HG03159 (cell line): ENCODE measurements at regions not wholly inside any gene's neighbourhood (a gene's known extent, or its start where the extent isn't known, plus 50 kb on each side); places are given as distances from the start of the nearest gene placed in this dataset.

Experiments
- ATAC-seq: cut with Tn5 transposase; IDR thresholded peaks from one replicate; pipeline ENCODE4 v1.9.1; 2021; ENCODE audit warnings: mild to moderate bottlenecking, moderate library complexity; ENCODE audit not compliant: unreplicated experiment

- ATAC-seq = no peak
These were observed 148.0 kb upstream of the SLC14A2 start for GRCh38 chr18:45467293-45467692.

DNA sequence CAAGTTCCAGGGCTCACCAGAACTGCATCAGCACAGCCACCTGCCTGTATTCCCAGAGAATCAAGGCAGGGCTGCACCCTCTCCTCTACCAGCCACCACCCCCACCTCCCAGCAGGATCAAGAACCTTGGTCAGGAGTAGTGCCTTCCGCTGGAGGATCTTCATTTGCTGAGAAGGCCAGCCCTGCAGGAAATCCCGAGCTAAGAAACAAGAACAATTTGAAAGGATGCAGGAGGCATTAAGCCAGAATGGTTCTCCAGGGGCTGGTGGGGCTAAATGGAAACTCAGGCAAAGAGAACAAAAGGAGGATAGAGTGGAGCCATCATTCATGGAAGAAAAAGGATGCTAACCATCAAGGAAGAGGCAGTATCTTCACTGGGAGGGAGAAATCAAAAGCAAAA, 147.3 kb upstream of the SLC14A2 start:
- no peak for ATAC-seq

DNA sequence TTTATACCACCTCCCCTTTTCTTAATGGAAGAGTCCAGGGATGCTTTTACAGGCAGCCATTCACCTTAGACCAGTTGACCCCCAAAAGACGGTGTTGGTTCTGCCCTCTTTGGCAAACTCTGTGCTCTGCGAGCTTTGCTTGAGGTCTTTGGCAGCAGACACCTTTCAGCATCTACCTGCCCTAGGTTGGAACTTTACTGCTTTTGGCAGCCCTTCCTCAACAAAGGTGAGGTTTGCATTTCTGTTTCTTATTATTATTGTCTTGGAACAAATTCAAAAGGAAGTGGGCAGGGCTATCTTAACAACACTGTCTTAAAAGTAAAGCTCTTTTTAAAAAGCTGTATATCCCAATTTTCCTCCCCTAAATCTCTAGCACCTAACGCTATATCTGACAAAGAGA, 136.4 kb upstream of the SLC14A2 start:
- no peak for ATAC-seq

GRCh38 chr18:45480219-45481015, 134.9 kb upstream of the SLC14A2 start:
- no peak for ATAC-seq

DNA sequence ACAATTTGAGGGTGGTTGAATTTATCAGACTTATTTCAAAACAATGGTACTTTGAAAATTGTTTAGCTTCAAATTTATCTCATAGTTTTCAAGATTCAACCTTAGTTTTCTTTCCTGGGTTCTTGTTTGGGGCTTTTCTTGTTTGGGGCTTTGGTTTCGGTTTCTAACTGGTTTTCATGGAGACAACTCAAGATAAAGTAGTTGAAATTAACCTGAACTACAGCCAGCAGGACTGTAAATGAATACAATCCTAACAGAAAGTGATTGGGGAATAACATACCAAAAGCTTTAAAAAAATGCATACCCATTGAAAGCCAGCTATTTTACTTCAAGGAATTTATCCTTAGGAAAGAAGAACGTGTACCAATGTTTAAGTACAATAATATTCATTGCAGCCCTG, 133.5 kb upstream of the SLC14A2 start:
- ATAC-seq = no peak

GRCh38 chr18:45482286-45482685, 133.0 kb upstream of the SLC14A2 start:
- ATAC-seq = no peak

DNA sequence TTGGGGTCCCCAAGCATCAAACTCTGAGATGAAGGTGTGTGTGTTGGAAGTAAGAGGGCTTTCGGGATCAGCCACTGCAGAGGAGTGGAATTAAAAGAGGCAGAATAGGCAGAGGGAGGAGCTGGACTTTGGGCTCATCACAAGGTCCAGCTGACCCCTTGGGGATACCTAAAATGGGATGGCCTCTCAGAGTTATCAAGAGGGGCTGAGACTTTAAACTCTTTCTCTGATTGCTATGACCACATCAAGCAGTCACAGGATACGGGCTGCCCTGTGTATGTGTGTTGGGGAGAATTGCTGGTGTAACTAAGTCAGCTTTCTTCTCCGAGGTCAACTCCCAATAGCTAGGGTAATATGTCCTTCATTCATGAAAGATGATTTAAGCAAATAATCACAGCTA, 127.7 kb upstream of the SLC14A2 start:
- ATAC-seq = no peak

DNA sequence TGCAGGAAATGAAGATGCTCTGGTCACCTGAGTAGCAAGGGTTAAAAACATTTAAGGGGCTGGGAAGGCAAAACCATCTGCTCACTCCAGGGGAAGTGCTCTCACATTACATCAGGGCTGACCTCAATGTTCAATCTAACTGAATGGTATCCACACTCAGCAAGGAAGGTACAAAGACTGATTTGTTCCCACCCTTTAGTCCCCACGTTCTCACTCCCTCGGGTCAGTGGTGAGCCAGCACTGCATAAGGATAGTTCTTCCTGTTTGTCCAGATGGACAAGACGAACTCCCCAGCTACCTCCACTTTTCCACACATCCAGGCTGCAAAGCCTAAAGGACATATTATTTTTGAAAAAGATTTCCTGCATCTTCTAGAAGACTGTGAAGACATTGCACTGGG, 126.6 kb upstream of the SLC14A2 start:
- no peak for ATAC-seq

GRCh38 chr18:45493830-45494229, 121.4 kb upstream of the SLC14A2 start:
- ATAC-seq = no peak

- ATAC-seq = no peak
These were observed 120.5 kb upstream of the SLC14A2 start for GRCh38 chr18:45494811-45495210.

GRCh38 chr18:45496741-45497140, 118.5 kb upstream of the SLC14A2 start:
- ATAC-seq = no peak

DNA sequence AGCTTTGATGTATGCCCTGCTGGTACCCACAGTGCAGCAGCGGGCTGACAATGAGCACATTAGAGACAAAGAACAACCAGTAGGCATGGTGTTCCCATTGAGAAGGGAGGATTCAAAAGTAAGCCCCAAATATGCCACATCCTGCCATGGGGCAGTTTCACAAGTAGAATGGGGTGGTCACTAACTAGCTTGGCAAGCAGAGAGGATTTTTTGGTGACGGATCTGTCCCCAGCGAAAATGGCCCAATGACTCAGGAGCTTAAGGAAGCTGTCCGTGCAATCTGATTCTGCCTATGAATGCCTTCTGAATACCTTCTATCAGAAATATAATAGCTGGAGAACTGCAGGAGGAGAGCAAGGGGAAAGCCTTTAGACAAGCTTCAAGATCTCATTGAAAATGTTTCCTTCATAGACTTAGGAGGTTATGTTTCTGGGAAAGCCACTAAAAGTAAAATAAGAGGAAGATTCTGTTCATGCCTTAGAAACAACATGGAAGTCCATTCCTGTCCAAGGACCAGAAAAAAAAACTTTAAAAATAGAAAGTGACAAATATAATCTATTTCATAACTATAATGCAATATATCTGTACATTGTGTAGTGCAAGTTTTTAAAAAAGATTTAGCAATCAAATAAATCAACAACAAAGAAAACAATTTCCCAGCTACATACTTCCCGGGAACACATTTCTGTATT, 117.5 kb upstream of the SLC14A2 start:
- no peak for ATAC-seq

- no peak for ATAC-seq
These were observed 117.0 kb upstream of the SLC14A2 start for GRCh38 chr18:45498287-45498658.

DNA sequence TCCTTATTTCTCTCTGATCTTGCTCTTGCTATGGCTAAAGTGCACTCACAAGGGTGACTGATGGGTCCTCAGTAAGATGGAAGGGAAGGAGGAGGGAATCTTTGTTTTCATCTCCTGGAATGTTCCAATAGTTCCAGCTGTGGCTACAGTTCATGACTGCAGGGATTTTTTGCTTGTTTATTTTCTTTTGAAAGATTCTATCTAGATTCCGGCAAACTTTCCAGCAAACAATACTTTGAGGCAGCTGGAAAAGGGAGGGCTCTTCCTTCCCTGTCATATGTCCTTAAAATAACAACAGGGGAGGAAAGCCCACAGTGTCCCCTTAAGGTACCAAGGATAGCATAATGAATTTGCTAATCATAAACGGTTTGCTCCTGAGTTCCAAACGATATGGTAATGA, 111.3 kb upstream of the SLC14A2 start:
- no peak for ATAC-seq

- ATAC-seq = no peak
These were observed 109.6 kb upstream of the SLC14A2 start for GRCh38 chr18:45505497-45506206.

DNA sequence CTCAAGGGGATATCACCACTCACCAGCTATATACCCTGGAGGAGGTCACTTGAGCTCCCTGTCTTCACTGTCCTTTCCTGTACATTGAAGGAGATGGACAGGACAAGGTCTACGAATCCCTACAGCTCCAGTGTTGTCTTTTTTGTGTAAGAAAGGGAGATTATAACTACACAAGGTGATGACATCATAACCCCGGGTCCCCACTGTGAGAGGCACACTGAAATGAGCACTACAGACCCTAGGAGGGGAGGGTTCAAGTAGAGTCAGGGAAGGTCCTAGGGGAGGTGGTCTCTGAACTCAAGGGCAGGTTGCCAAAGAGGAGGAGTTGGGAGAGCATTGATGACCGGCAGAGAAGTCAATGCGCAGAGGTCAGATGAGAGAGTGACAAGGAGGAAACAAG, 108.3 kb upstream of the SLC14A2 start:
- ATAC-seq = no peak

DNA sequence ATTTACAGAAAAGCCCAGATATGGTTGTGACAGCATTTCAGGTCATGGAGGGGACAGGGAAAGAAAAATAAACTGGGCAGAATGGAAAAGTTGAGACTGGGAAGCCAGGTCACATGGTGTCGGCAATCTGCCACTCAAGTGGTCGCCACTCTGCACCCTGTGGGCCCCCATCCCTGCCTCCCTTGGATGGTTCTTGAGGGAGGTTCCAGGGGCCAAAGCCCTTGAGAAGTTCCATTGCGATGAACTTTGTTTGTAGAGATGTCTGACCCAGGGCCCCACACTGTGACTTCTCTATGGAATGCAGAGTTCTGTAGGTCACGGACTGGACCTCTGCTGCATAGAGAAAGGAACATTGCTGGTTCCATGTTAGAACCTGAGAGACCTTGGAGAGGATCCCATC, 105.7 kb upstream of the SLC14A2 start:
- no peak for ATAC-seq

GRCh38 chr18:45510656-45511055, 104.6 kb upstream of the SLC14A2 start:
- no peak for ATAC-seq

- ATAC-seq = no peak
These were observed 102.8 kb upstream of the SLC14A2 start for GRCh38 chr18:45512363-45512953.

DNA sequence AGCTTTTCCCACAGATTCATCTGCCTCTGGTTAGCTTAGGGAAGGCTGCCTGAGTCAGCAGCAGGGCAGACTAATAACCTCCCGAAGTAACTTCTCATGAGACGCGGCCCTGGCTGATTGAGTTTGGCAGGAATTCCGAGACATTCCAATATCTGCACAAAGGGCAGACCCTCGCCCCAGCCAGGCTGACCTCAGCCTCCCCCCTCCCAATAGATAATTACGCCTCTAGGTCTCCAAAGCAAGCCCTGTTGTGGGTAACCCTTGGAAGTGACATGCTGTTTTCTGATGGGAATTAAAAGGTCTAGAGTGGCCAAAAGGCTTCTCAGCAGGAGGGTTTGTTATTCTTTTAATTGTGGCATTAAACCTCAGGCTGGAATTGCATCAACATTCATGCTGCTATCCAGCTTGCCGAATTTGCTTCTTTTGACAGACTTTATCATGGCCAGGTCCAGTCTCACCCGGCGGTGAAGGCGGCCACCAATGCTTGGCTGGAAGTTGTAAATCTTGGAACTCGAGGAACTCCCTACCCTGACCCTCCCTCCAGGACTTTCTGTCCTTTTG, 98.0 kb upstream of the SLC14A2 start:
- ATAC-seq = no peak
